ENCODE measurements at regions not wholly inside any gene's neighbourhood (a gene's known extent, or its start where the extent isn't known, plus 50 kb on each side); places are given as distances from the start of the nearest gene placed in this dataset.
A peak's percentile ranks its signal among the peaks of the same experiment; 100 is the strongest.

DNA sequence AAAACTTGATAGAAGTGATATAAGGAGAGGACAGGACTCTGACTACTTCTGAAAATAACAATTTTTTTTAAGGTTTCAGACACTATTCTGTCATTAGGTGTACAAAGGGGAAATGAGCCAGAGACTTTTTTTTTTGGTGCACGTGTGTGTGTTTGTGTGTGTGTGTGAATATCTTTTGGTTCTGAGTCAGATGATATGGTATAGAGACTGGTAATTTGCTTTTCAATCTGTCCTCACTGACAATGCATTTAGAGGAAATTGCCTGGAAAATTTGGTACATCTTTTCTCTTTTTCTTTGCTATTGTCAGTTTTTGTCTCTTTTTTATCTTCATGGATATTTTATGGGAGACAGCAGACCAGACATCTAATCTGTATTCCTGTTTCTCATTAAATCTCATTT lies 59.3 kb downstream of the DDIT4L start:
- H3K27ac ChIP-seq (ENCODE audit: low read depth in 1 of 3, low read length in 2 of 3): no peak overlapping the region

DNA sequence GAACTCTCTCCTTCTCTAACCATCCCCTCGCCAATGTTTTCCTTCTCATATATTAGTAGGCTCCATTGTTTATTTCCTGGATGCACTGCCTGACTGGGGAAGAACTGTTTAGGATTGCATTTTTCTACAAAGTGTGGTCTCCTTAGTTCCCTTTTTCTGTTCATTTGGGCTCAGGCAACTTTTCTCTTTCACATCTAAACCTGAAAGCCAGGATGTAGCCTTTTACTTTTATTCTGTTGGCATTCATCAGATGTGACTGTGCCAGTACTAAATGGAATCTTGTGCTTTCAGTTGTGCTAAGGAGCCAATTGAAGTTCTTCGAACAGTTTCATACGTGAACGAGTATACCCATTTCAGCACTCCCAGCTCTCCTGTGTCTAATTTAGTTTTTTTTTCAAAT lies 59.8 kb downstream of the DDIT4L start:
- Histone ChIP-seq H3K36me3 (ENCODE audit: control insufficient read depth in 3 of 3, insufficient read depth in 2 of 3, low read depth in 1 of 3, low read length in 3 of 3) (no peaks in the 10 kb centered on the region), H3K4me1 (ENCODE audit: control insufficient read depth in 3 of 3, insufficient read depth in 2 of 3, low read depth in 1 of 3, low read length in 2 of 3) (no peaks in the 10 kb centered on the region), H3K27me3 (ENCODE audit: control insufficient read depth in 3 of 3, insufficient read depth in 3 of 3, low read length in 3 of 3) (no peaks in the 10 kb centered on the region), H3K4me3 (ENCODE audit: low read depth in 1 of 3, low read length in 3 of 3) (no peak overlapping the region), H3K27ac (ENCODE audit: low read depth in 1 of 3, low read length in 2 of 3) (no peak overlapping the region), H3K9me3 (ENCODE audit: control insufficient read depth in 2 of 2, insufficient read depth in 1 of 2, low read depth in 1 of 2, low read length in 1 of 2) (peaks cover 0 to 5% of the 10 kb centered on the region in 2 donors)
- WGBS, 3 donors: 80 to 89% (median 81%) methylated on average over 4 of the region's 4 CpGs
- DNase-seq (no peak), FAIRE-seq (no peak)

More for the DNA sequence above, 59.3 kb downstream of the DDIT4L start:
- H3K4me3 ChIP-seq (ENCODE audit: low read depth in 1 of 3, low read length in 3 of 3): no peak overlapping the region
- no peaks in the 10 kb centered on the region for H3K4me1 ChIP-seq (ENCODE audit: control insufficient read depth in 3 of 3, insufficient read depth in 2 of 3, low read depth in 1 of 3, low read length in 2 of 3)
- peaks cover 0 to under 1% of the 10 kb centered on the region in 2 donors for H3K9me3 ChIP-seq (ENCODE audit: control insufficient read depth in 2 of 2, insufficient read depth in 1 of 2, low read depth in 1 of 2, low read length in 1 of 2)
- no peak for DNase-seq
- no peak for FAIRE-seq
- H3K36me3 ChIP-seq (ENCODE audit: control insufficient read depth in 3 of 3, insufficient read depth in 2 of 3, low read depth in 1 of 3, low read length in 3 of 3): no peaks in the 10 kb centered on the region
- 54 to 82% (median 61%) methylated on average over 1 of the region's 1 CpG for WGBS, 3 donors
- H3K27me3 ChIP-seq (ENCODE audit: control insufficient read depth in 3 of 3, insufficient read depth in 3 of 3, low read length in 3 of 3): no peaks in the 10 kb centered on the region

DNA sequence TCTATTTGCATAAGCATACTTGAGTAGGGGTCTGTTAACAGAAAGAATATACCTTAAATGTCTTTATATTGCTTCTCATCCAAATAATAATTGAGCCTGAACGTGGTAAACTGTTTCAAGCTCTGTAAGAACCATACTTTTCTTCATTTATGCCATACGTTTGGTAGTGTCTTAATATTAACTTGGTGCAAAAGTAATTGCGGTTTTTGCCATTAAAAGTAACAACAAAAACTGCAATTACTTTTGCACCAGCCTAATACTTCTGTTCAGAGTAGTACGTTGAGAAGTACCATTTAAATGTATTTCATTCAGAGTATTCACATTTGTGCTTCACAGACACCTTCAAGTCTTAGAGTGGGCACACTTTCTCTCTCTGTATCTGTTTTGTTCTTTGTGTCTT lies 60.5 kb downstream of the DDIT4L start:
- H3K4me3 ChIP-seq (ENCODE audit: low read depth in 1 of 3, low read length in 3 of 3): no peak overlapping the region
- peaks cover 0 to 5% of the 10 kb centered on the region in 2 donors for H3K9me3 ChIP-seq (ENCODE audit: control insufficient read depth in 2 of 2, insufficient read depth in 1 of 2, low read depth in 1 of 2, low read length in 1 of 2)
- no peak overlapping the region for H3K27ac ChIP-seq (ENCODE audit: low read depth in 1 of 3, low read length in 2 of 3)
- H3K4me1 ChIP-seq (ENCODE audit: control insufficient read depth in 3 of 3, insufficient read depth in 2 of 3, low read depth in 1 of 3, low read length in 2 of 3): no peaks in the 10 kb centered on the region
- no peaks in the 10 kb centered on the region for H3K27me3 ChIP-seq (ENCODE audit: control insufficient read depth in 3 of 3, insufficient read depth in 3 of 3, low read length in 3 of 3)
- H3K36me3 ChIP-seq (ENCODE audit: control insufficient read depth in 3 of 3, insufficient read depth in 2 of 3, low read depth in 1 of 3, low read length in 3 of 3): no peaks in the 10 kb centered on the region
- FAIRE-seq (no peak), DNase-seq (no peak)
- 53 to 67% (median 56%) methylated on average over 4 of the region's 4 CpGs for WGBS, 3 donors

DNA sequence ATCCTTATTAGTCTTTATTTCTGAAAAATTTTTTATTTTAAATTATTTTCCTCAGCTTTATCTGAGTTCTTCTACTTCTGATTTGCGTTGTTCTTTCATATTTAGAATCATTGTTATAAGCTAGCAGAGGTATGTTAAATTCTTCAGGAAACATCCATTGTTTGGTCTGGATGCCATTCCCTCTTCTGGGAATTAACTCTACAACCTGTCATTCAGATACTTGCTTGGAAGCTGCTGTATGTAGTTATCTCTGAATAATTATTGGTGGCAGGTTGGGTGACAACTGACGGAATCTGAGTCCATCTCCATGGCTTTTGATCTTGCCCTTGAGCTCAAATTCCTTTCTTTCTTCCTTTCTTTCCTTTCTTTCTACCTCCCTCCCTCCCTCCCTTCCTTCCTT lies 61.9 kb downstream of the DDIT4L start:
- H3K4me3 ChIP-seq (ENCODE audit: low read depth in 1 of 3, low read length in 3 of 3): no peak overlapping the region
- FAIRE-seq: no peak
- H3K27ac ChIP-seq (ENCODE audit: low read depth in 1 of 3, low read length in 2 of 3): no peak overlapping the region
- no peaks in the 10 kb centered on the region for H3K36me3 ChIP-seq (ENCODE audit: control insufficient read depth in 3 of 3, insufficient read depth in 2 of 3, low read depth in 1 of 3, low read length in 3 of 3)
- DNase-seq: no peak
- no peaks in the 10 kb centered on the region for H3K4me1 ChIP-seq (ENCODE audit: control insufficient read depth in 3 of 3, insufficient read depth in 2 of 3, low read depth in 1 of 3, low read length in 2 of 3)
- peaks cover 0 to 5% of the 10 kb centered on the region in 2 donors for H3K9me3 ChIP-seq (ENCODE audit: control insufficient read depth in 2 of 2, insufficient read depth in 1 of 2, low read depth in 1 of 2, low read length in 1 of 2)
- WGBS, 3 donors: 74 to 81% (median 78%) methylated on average over 2 of the region's 2 CpGs
- H3K27me3 ChIP-seq (ENCODE audit: control insufficient read depth in 3 of 3, insufficient read depth in 3 of 3, low read length in 3 of 3): no peaks in the 10 kb centered on the region

DNA sequence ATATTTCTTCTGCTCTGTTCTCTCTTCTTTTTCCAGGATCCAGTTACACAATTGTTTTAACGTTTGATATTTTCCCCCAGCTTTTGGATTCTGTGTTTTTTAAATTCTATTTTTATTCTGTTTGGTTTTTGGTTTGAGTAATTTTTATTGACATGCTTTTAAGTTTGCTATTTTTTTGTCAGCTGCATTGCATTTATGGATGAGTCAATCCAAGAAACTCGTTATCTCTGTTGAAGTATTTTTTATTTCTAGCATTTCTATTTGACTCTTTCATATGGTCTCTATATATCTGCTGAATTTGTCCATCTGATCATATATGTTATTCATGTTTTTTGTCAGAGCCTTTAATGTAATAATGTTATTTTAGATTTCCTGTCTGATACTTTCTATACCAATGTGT lies 65.6 kb downstream of the DDIT4L start:
- H3K27ac ChIP-seq (ENCODE audit: low read depth in 1 of 3, low read length in 2 of 3): no peak overlapping the region
- DNase-seq: no peak
- WGBS, 3 donors: 40 to 74% (median 59%) methylated on average over 2 of the region's 2 CpGs
- no peaks in the 10 kb centered on the region for H3K27me3 ChIP-seq (ENCODE audit: control insufficient read depth in 3 of 3, insufficient read depth in 3 of 3, low read length in 3 of 3)
- no peak overlapping the region for H3K4me3 ChIP-seq (ENCODE audit: low read depth in 1 of 3, low read length in 3 of 3)
- no peak for FAIRE-seq
- no peaks in the 10 kb centered on the region for H3K36me3 ChIP-seq (ENCODE audit: control insufficient read depth in 3 of 3, insufficient read depth in 2 of 3, low read depth in 1 of 3, low read length in 3 of 3)
- H3K4me1 ChIP-seq (ENCODE audit: control insufficient read depth in 3 of 3, insufficient read depth in 2 of 3, low read depth in 1 of 3, low read length in 2 of 3): no peaks in the 10 kb centered on the region
- peaks cover 0 to 5% of the 10 kb centered on the region in 2 donors for H3K9me3 ChIP-seq (ENCODE audit: control insufficient read depth in 2 of 2, insufficient read depth in 1 of 2, low read depth in 1 of 2, low read length in 1 of 2)

DNA sequence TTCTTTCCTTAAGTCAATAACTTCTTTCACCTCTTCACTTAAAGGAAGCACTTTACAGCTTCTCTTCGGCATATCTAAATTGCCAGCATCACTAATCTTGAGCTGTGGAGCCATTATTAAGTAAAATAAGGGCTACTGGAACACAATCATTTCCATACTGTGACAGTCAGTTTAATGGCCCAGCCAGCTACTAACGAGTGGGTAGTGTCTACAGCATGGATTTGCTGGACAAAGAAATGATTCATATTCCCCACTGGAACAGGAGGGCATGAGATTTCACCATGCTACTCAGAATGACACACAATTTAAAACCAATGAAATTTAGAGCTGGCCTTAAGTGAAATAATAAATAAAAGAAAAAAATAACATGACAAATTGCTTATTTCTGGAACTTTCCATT lies 72.1 kb downstream of the DDIT4L start:
- no peaks in the 10 kb centered on the region for H3K9me3 ChIP-seq (ENCODE audit: control insufficient read depth in 2 of 2, insufficient read depth in 1 of 2, low read depth in 1 of 2, low read length in 1 of 2)
- FAIRE-seq: no peak
- WGBS, 3 donors: 36 to 66% (median 55%) methylated on average over 2 of the region's 2 CpGs
- no peaks in the 10 kb centered on the region for H3K36me3 ChIP-seq (ENCODE audit: control insufficient read depth in 3 of 3, insufficient read depth in 2 of 3, low read depth in 1 of 3, low read length in 3 of 3)
- H3K4me3 ChIP-seq (ENCODE audit: low read depth in 1 of 3, low read length in 3 of 3): no peak overlapping the region
- H3K27ac ChIP-seq (ENCODE audit: low read depth in 1 of 3, low read length in 2 of 3): no peak overlapping the region
- DNase-seq: no peak
- H3K27me3 ChIP-seq (ENCODE audit: control insufficient read depth in 3 of 3, insufficient read depth in 3 of 3, low read length in 3 of 3): no peaks in the 10 kb centered on the region
- no peaks in the 10 kb centered on the region for H3K4me1 ChIP-seq (ENCODE audit: control insufficient read depth in 3 of 3, insufficient read depth in 2 of 3, low read depth in 1 of 3, low read length in 2 of 3)

DNA sequence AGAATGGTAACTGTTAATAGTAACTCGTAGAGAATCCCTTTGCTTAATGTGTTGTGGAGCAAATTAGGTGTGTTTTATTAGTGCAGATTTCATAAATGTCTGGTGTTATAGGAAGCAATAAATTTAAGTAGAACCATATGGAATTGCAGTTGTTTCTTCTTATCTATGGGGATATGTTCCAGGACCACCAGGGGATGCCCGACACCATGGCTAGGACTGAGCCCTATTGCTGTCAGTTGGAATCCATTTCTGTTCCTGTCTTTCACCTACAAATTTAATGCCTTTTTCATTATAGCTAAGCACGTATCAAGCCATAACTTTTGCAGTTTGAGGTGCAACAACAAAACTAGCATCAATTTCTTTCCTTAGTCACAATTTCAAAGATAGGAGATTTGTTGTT lies 72.5 kb downstream of the DDIT4L start:
- Histone ChIP-seq H3K4me1 (ENCODE audit: control insufficient read depth in 3 of 3, insufficient read depth in 2 of 3, low read depth in 1 of 3, low read length in 2 of 3) (no peaks in the 10 kb centered on the region), H3K27me3 (ENCODE audit: control insufficient read depth in 3 of 3, insufficient read depth in 3 of 3, low read length in 3 of 3) (no peaks in the 10 kb centered on the region), H3K9me3 (ENCODE audit: control insufficient read depth in 2 of 2, insufficient read depth in 1 of 2, low read depth in 1 of 2, low read length in 1 of 2) (no peaks in the 10 kb centered on the region), H3K27ac (ENCODE audit: low read depth in 1 of 3, low read length in 2 of 3) (no peak overlapping the region), H3K36me3 (ENCODE audit: control insufficient read depth in 3 of 3, insufficient read depth in 2 of 3, low read depth in 1 of 3, low read length in 3 of 3) (no peaks in the 10 kb centered on the region), H3K4me3 (ENCODE audit: low read depth in 1 of 3, low read length in 3 of 3) (no peak overlapping the region)
- FAIRE-seq (no peak), DNase-seq (no peak)
- WGBS, 3 donors: 74 to 86% (median 77%) methylated on average over 3 of the region's 3 CpGs

DNA sequence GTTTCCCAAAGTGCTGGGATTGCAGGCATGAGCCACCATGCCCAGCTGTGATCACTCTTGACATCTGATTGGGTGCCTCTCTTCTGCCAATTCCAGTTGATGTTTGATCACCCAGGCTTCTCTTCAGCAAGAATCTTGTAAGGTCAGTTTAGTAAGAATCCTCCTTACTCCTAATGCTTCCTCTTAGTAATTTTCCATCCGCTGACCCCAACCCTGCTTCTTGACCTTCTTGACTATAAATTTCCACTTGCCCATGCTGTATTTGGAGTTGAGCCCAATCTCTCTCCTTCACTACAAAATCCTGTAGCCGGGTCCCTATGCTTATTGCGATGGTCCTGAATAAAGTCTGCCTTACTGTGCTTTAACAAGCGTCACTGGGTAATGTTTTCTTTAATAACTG lies 75.4 kb downstream of the DDIT4L start:
- Histone ChIP-seq H3K4me1 (ENCODE audit: control insufficient read depth in 3 of 3, insufficient read depth in 2 of 3, low read depth in 1 of 3, low read length in 2 of 3) (no peaks in the 10 kb centered on the region), H3K27me3 (ENCODE audit: control insufficient read depth in 3 of 3, insufficient read depth in 3 of 3, low read length in 3 of 3) (no peaks in the 10 kb centered on the region), H3K9me3 (ENCODE audit: control insufficient read depth in 2 of 2, insufficient read depth in 1 of 2, low read depth in 1 of 2, low read length in 1 of 2) (no peaks in the 10 kb centered on the region), H3K36me3 (ENCODE audit: control insufficient read depth in 3 of 3, insufficient read depth in 2 of 3, low read depth in 1 of 3, low read length in 3 of 3) (no peaks in the 10 kb centered on the region), H3K27ac (ENCODE audit: low read depth in 1 of 3, low read length in 2 of 3) (no peak overlapping the region), H3K4me3 (ENCODE audit: low read depth in 1 of 3, low read length in 3 of 3) (no peak overlapping the region)
- WGBS, 3 donors: 72 to 93% (median 79%) methylated on average over 4 of the region's 4 CpGs
- no peak for FAIRE-seq
- no peak for DNase-seq

DNA sequence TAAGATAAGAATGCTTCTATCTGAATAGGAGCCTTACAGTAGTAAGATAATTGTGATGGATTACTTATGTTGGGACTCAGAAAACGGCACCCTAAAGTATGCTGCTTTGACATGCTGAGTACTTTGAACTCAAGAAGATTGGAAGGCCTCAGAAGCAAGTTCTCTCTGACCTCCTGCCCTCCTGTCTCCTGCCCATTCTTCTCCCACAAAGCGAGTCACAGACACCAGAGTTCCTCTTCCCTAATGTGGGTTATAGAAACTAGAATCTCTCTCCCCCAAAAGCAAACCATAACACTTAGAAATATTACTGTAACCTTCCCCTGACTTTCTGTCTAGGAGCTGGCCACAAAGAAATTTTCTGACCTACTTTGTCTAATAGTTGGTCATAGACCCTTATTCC lies 76.5 kb downstream of the DDIT4L start:
- H3K27me3 ChIP-seq (ENCODE audit: control insufficient read depth in 3 of 3, insufficient read depth in 3 of 3, low read length in 3 of 3): no peaks in the 10 kb centered on the region
- no peak for FAIRE-seq
- H3K4me3 ChIP-seq (ENCODE audit: low read depth in 1 of 3, low read length in 3 of 3): no peak overlapping the region
- DNase-seq: peak in 1 of 2 donors; percentile 6
- H3K27ac ChIP-seq (ENCODE audit: low read depth in 1 of 3, low read length in 2 of 3): no peak overlapping the region
- no peaks in the 10 kb centered on the region for H3K9me3 ChIP-seq (ENCODE audit: control insufficient read depth in 2 of 2, insufficient read depth in 1 of 2, low read depth in 1 of 2, low read length in 1 of 2)
- H3K4me1 ChIP-seq (ENCODE audit: control insufficient read depth in 3 of 3, insufficient read depth in 2 of 3, low read depth in 1 of 3, low read length in 2 of 3): no peaks in the 10 kb centered on the region
- H3K36me3 ChIP-seq (ENCODE audit: control insufficient read depth in 3 of 3, insufficient read depth in 2 of 3, low read depth in 1 of 3, low read length in 3 of 3): no peaks in the 10 kb centered on the region
- WGBS, 3 donors: 46 to 70% (median 59%) methylated on average over 2 of the region's 2 CpGs

Measured in small intestine (tissue), 7 donors.